ENCODE measurements at regions not wholly inside any gene's neighbourhood (a gene's known extent, or its start where the extent isn't known, plus 50 kb on each side); places are given as distances from the start of the nearest gene placed in this dataset.

DNA sequence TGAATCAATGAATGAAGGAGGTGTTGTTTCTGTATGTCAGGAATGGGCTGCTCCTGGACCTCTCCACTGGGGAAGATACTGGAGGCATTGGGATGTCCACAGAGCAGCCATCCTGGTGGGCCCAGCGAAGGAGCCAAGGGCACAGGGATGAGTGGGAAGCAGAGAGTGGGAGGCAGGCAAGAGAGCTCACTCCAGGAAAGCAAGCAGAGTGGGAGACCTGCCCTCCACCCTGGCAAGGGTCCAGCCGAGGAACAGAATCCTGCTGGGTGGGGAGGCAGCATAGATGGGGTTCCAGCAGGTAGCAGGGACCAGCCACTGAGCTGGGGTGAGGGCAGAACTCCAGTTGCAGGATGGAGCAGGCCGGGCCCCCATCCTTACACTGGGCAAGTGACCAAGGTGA is 71.9 kb upstream of the AMZ2 start:
- no peak for DNase-seq (ENCODE audit: insufficient read length, low spot score, missing footprints)

GRCh38 chr17:68176718-68177117 is 71.1 kb upstream of the AMZ2 start:
- TF ChIP-seq, protein P1, sequence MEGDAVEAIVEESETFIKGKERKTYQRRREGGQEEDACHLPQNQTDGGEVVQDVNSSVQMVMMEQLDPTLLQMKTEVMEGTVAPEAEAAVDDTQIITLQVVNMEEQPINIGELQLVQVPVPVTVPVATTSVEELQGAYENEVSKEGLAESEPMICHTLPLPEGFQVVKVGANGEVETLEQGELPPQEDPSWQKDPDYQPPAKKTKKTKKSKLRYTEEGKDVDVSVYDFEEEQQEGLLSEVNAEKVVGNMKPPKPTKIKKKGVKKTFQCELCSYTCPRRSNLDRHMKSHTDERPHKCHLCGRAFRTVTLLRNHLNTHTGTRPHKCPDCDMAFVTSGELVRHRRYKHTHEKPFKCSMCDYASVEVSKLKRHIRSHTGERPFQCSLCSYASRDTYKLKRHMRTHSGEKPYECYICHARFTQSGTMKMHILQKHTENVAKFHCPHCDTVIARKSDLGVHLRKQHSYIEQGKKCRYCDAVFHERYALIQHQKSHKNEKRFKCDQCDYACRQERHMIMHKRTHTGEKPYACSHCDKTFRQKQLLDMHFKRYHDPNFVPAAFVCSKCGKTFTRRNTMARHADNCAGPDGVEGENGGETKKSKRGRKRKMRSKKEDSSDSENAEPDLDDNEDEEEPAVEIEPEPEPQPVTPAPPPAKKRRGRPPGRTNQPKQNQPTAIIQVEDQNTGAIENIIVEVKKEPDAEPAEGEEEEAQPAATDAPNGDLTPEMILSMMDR (IDR thresholded peaks at IDR 0.05; ENCODE audit: extremely low read depth, low read depth, low read length) = no peak
- Histone ChIP-seq H3K4me1 (ENCODE audit: insufficient read depth, low read length) (no peaks in the 10 kb centered on the region), H3K4me3 (ENCODE audit: insufficient read depth, low read length) (no peak overlapping the region), H3K36me3 (ENCODE audit: insufficient read depth, low read length) (no peaks in the 10 kb centered on the region), H3K9me3 (ENCODE audit: low read depth, low read length) (no peaks in the 10 kb centered on the region), H3K27ac (ENCODE audit: low read depth, low read length) (no peak overlapping the region), H4K20me1 (ENCODE audit: insufficient read depth, low read length) (no peaks in the 10 kb centered on the region), H3K4me2 (ENCODE audit: insufficient read depth, low read length) (no peak overlapping the region), H3K79me2 (ENCODE audit: insufficient read depth, low read length) (no peaks in the 10 kb centered on the region), H3K27me3 (ENCODE audit: insufficient read depth, low read length) (no peaks in the 10 kb centered on the region), H2AFZ (ENCODE audit: low read length) (no peak overlapping the region)
- DNase-seq (ENCODE audit: insufficient read length, low spot score, missing footprints) = peak; percentile 60

More for the DNA sequence above, 71.9 kb upstream of the AMZ2 start:
- Histone ChIP-seq H3K27ac (ENCODE audit: low read depth, low read length) (no peak overlapping the region), H4K20me1 (ENCODE audit: insufficient read depth, low read length) (no peaks in the 10 kb centered on the region), H3K4me2 (ENCODE audit: insufficient read depth, low read length) (no peak overlapping the region), H3K4me1 (ENCODE audit: insufficient read depth, low read length) (no peaks in the 10 kb centered on the region), H3K9me3 (ENCODE audit: low read depth, low read length) (no peaks in the 10 kb centered on the region), H3K4me3 (ENCODE audit: insufficient read depth, low read length) (no peak overlapping the region), H3K79me2 (ENCODE audit: insufficient read depth, low read length) (no peaks in the 10 kb centered on the region), H3K36me3 (ENCODE audit: insufficient read depth, low read length) (no peaks in the 10 kb centered on the region), H3K27me3 (ENCODE audit: insufficient read depth, low read length) (no peaks in the 10 kb centered on the region), H2AFZ (ENCODE audit: low read length) (no peak overlapping the region)
- TF ChIP-seq, protein P1 (IDR thresholded peaks at IDR 0.05; ENCODE audit: extremely low read depth, low read depth, low read length) = no peak

DNA sequence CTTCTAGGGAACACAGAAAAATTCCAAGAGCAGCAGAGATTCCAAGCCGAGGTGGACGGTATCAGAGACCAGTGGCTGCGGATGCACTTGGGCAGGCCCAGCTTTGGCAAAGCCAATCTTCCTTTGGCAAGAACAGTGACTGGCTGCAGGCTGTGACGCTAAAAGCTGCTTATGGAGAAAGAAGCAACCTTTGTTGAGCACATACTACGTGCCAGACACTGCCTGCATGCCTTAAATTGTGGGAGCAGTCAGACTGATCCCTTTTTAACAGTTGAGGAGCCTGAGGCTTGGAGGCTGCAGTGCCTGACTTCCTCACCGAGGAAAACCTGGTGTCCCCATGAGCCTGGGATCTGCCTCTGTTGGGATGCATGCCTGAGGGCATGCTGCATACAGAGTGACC is 69.0 kb upstream of the AMZ2 start:
- Histone ChIP-seq H3K27ac (ENCODE audit: low read depth, low read length) (no peak overlapping the region), H3K79me2 (ENCODE audit: insufficient read depth, low read length) (no peaks in the 10 kb centered on the region), H3K4me1 (ENCODE audit: insufficient read depth, low read length) (no peaks in the 10 kb centered on the region), H3K4me2 (ENCODE audit: insufficient read depth, low read length) (no peak overlapping the region), H4K20me1 (ENCODE audit: insufficient read depth, low read length) (no peaks in the 10 kb centered on the region), H2AFZ (ENCODE audit: low read length) (no peak overlapping the region), H3K36me3 (ENCODE audit: insufficient read depth, low read length) (no peaks in the 10 kb centered on the region), H3K4me3 (ENCODE audit: insufficient read depth, low read length) (no peak overlapping the region), H3K9me3 (ENCODE audit: low read depth, low read length) (no peaks in the 10 kb centered on the region), H3K27me3 (ENCODE audit: insufficient read depth, low read length) (no peaks in the 10 kb centered on the region)
- TF ChIP-seq, protein P1 (IDR thresholded peaks at IDR 0.05; ENCODE audit: extremely low read depth, low read depth, low read length) = no peak
- DNase-seq (ENCODE audit: insufficient read length, low spot score, missing footprints) = no peak

DNA sequence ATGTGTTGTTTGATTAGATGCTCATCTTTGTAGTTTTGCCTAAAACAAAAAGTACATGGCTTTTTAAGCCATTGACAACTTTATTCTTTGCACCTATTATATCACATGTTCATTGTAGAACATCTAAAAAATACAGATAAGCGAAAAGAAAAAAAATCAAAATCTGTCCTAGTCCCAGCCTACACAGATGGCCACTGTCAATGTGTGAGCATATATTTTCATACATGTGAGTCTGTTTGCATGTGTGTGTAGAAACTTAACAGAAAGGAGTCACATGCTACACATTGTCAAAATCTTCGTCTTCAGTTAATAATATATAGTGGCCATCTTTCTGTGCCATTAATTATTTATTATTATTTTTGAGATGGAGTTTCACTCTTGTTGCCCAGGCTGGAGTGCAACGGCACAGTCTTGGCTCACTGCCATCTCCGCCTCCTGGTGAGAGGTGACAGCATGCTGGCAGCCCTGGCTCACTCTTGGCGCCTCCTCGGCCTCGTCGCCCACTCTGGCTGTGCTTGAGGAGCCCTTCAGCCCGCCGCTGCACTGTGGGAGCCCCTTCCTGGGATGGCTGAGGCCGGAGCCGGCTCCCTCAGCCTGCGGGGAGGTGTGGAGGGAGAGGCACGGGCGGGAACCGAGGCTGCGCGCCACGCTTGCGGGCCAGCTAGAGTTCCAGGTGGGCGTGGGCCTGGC is 68.5 kb upstream of the AMZ2 start:
- H4K20me1 ChIP-seq (ENCODE audit: insufficient read depth, low read length) = no peaks in the 10 kb centered on the region
- no peak overlapping the region for H3K4me3 ChIP-seq (ENCODE audit: insufficient read depth, low read length)
- DNase-seq (ENCODE audit: insufficient read length, low spot score, missing footprints) = no peak
- H3K27me3 ChIP-seq (ENCODE audit: insufficient read depth, low read length) = no peaks in the 10 kb centered on the region
- H3K4me1 ChIP-seq (ENCODE audit: insufficient read depth, low read length) = no peaks in the 10 kb centered on the region
- H2AFZ ChIP-seq (ENCODE audit: low read length) = no peak overlapping the region
- TF ChIP-seq, protein P1 (IDR thresholded peaks at IDR 0.05; ENCODE audit: extremely low read depth, low read depth, low read length) = no peak
- H3K27ac ChIP-seq (ENCODE audit: low read depth, low read length) = no peak overlapping the region
- no peaks in the 10 kb centered on the region for H3K79me2 ChIP-seq (ENCODE audit: insufficient read depth, low read length)
- no peak overlapping the region for H3K4me2 ChIP-seq (ENCODE audit: insufficient read depth, low read length)
- H3K36me3 ChIP-seq (ENCODE audit: insufficient read depth, low read length) = no peaks in the 10 kb centered on the region
- H3K9me3 ChIP-seq (ENCODE audit: low read depth, low read length) = no peaks in the 10 kb centered on the region
